ENCODE measurements at regions not wholly inside any gene's neighbourhood (a gene's known extent, or its start where the extent isn't known, plus 50 kb on each side); places are given as distances from the start of the nearest gene placed in this dataset.

DNA sequence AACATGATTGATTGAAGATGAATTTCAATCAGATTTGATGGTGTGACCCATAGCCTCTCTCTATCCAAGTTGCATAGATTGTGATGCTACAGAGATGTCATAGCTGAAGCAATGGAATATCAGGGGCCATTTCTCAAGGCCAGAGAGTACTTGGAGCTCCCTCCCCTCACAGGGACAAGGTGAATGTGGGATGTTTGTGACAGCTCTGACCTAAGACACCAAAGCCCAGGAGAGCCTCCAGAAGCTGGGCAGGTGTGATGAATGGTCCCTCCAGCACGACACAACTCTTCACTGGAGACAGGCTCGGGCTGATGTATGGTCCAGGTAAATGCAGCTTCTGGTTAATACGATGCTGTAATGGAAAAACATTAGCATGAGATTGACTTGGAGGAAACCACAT is 101.0 kb upstream of the ZC3H12A start:
- DNase-seq (ENCODE audit: low spot score) = no peak

DNA sequence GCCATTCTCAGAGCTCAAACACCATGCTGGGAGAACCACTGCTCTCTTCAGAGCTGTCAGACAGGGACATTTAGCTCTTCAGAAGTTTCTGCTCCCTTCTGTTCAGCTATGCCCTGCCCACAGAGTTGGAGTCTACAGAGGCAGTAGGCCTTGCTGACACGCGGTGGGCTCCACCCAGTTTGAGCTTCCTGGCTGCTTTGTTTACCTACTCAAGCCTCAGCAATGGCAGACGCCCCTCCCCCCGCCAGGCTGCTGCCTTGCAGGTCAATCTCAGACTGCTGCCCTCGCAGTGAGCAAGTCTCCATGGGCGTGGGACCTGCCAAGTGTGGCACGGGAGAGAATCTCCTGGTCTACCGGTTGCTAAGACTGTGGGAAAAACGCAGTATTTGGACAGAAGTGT is 93.8 kb upstream of the ZC3H12A start:
- peak; percentile 14 for DNase-seq (ENCODE audit: low spot score)

DNA sequence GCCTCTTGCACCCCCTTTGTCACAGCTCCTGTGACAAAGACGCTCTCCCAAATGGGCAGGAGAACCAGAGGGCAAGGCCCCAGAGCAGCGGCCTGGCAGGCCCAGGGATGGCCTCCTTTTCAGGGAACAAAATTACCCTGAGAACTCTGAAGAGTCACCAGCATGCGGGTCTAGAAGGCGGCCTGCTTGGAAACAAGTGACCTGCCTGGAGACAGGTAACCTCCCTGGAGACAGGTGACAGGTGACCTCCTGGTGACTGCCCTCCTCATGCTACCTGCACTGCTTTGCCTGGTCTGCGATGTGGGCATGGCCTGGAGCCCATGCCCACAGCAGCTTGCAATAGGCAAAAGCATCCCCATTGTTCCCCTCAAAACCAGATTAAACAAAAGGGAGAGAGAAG is 86.5 kb upstream of the ZC3H12A start:
- DNase-seq (ENCODE audit: low spot score) = no peak

DNA sequence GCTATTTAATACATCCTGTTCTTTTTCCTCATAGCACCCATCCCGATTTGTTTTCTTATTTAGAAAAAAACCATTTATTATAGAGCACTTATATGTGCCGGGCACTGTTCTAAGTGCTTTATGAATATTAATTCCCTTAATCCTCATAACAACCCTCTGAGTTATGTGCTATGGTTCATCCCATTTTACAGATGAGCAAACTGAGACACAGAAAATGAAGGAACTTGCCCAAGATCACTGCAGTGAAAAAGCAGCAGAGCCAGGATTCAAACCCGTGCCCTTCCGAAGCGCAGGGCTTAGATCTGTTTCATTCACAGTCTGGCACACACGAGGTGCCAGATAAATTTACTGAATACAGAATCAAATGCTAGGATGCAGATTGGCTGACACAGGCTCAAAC is 85.1 kb upstream of the ZC3H12A start:
- no peak for DNase-seq (ENCODE audit: low spot score)

DNA sequence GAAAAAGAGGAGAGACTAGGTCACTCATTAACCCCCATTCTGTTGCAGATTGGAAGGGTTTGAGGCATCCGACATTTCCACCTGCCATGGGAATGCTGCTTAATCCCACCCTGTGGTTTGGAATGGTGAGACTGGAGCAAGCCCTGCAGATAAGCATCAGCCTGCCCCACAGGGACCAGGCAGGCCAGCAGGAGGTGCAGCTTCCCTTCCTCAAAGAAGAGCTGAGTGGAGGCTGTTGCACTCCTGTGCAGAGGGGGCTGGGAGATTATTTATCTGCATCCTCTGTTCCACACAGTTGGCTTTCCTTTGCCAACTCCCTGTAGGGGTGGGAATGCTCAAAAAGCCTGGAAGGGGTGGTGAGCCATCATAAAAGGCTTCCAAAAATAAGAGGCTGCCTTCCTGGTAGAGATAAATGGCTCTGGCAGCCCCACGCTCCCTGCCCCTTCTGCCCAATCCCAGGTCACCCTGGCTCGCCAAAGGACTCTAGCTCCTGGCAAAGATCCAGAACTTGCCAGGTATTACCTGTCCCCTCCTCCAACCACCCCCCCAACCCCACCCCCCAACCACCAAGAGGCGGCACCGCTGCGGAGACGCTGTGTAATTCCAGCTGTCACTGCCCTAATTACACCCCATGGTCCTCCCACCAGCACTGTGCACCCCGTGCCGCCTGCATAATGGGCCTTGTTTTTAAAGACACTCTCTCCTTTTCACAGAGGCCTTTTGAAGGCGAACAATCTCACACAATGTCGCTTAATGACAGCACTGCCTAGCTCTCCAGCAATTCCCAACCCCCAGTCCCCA is 83.0 kb upstream of the ZC3H12A start:
- no peak for DNase-seq (ENCODE audit: low spot score)

DNA sequence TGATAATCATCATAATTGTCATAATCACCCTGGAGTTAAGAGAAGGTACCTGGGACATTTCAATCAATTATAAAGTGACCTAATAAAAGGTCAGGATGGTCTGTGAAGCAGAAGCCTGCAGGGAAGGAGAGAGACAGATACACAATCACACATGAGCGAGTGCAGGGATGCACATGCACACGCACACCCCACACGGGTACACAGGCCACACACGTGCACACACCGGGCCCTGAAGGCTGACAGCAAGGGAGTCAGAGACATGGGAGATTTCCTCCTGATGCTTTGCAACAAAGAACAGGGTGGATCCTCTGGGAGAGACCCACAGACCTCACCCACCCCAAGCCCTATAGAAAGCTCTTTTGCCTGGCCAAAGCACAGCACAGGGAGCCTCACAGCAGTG is 82.3 kb upstream of the ZC3H12A start:
- no peak for DNase-seq (ENCODE audit: low spot score)

DNA sequence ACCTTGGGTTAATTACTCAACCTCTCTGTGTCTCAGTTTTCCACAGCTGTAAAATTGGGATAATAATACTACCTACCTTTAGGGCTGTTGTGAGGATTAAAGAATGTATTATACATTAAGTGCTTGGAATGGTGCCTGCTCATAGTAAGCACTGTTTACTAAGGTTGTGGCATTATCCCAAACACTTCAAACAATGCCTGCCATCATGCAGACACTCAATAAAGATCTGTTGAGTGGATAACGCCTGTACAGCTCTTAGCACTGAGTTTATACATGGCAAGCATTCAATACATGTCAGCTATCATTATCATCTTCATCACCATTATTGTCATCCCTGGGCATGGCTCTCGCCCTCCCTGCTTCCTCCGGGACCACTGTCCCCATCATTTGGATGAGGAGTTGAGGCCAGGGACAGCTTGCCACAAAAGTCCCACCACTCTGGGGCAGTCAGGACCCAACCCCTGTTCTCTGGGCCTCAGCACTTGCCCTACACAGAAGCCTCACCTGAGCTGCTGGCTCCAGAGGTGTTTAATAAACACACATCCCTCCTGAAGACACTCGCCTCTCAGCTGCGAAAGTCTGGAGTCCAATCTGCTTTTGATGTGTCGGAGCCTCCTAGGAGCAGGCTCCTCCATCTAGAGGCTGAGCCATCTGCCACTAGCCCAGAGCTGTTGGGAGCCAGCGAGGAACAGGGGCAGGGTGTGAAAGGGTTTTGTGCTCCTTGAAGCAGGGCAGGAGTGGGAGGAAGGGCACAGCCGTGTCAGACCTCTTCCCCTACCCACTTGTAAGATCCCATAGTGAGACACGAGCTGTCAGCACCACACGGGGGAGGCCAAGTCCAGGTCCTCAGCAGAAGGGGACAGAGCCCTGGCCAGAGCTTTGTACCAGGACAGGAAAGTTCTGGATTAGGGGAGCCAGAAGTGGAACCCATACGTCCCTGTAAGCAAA is 80.9 kb upstream of the ZC3H12A start:
- no peak for DNase-seq (ENCODE audit: low spot score)

DNA sequence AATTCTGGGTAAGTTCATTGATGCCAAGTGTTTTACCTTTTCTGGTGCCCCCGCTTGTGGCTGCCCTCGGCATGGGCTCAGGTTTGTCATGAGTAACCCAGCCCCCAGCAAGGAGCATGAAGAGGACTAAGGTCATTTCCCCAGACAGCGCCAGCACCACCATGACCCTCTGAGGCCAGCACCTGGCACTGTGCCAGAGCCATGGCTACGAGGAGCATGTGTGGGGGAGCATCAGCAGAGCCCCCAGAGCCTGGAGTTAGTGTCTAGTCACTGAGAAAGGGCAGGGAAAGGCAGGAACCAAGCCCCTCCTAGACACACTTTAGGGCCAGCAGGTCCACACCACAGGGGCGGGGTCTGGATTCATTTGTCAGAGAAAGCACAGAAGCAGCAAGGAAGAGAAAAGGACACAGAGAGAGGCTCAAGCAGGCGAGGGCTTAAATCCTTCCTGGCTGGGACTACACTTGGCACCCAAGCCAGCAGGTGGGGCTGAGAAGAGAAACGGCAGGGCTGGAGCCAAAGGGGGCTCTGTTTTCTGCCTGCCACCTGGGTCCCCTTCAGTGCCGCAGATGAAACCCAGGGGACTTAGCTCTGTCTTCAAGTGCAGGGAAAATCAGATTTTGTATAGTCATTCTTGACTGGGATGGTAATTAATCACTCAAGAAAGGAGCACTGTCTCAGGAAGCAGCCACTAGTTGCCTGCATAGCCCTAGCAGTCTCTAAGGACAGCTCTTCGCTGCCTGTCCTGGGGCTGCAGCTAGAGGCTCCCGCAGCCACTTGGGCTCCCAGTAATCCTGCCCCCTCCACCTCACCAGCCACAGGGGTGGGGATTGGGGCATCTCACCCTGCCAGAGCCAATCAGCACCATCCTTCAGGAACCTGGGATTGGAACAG is 79.6 kb upstream of the ZC3H12A start:
- DNase-seq (ENCODE audit: low spot score) = no peak

DNA sequence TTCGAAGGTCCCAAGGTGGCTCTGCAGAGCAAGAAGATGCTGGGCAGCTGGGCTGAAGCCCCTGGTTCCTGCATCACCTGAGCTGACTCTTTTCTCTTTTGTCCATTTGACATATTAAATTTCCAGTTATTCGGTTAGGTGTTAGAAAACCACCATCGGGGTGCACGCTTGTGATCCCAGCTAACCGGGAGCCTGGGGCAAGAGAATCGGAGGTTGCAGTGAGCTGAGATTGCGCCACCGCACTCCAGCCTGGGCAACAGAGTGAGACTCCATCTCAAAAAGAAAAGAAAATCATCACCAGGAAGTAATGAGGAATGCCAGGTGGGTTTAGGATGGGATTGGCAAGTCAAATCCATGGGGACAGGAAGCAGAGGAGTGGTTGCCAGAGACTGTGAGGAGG is 76.3 kb upstream of the ZC3H12A start:
- no peak for DNase-seq (ENCODE audit: low spot score)

DNA sequence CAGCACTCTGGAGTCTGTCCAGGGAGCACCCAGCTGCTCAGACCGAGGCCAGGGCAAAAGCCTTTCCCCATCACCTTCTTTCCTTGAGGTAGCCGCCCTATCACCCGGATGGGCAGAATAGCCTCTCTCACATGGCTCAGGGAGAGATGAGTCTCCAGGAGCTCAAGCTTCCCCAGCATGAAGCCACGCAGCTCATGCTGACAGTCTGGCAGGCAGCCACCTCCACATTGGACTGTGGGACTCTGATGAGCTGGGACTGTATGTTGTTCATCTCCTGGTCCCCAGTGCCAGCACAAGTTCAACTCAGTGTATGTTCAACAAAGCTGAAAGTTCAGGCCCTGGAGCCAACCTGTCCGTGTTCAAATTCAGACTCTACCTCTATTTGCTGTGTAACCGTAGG is 75.2 kb upstream of the ZC3H12A start:
- DNase-seq (ENCODE audit: low spot score) = no peak

DNA sequence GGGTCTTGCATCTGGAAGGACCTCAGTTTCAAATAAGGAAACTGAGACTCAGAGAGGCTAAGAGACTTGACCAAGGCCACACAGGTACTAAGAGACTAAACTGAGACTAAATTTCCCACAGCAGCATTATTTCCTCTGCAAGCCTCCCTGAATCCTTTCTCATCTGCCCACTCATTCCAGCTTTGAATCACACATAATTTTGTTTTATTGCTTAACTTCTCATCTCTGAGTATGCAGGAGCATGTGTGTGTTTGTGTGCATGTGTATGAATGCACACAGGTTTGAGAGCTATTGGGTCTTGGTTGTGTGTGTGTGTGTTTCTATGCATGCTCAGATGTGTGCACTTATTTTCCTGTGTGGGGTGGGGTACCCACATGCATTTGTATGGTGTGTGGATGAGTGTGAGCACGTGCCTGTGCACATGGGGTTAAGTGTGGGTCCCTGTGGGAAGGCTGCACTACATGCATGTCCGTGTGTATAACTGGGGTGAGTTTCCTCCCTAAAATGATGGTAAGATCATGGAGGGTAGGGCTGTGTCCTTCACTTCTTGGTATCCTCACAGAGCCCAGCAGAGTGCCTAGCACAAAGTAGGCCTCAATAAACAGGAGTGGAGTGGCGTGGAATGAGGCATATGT is 74.4 kb upstream of the ZC3H12A start:
- DNase-seq (ENCODE audit: low spot score) = no peak

DNA sequence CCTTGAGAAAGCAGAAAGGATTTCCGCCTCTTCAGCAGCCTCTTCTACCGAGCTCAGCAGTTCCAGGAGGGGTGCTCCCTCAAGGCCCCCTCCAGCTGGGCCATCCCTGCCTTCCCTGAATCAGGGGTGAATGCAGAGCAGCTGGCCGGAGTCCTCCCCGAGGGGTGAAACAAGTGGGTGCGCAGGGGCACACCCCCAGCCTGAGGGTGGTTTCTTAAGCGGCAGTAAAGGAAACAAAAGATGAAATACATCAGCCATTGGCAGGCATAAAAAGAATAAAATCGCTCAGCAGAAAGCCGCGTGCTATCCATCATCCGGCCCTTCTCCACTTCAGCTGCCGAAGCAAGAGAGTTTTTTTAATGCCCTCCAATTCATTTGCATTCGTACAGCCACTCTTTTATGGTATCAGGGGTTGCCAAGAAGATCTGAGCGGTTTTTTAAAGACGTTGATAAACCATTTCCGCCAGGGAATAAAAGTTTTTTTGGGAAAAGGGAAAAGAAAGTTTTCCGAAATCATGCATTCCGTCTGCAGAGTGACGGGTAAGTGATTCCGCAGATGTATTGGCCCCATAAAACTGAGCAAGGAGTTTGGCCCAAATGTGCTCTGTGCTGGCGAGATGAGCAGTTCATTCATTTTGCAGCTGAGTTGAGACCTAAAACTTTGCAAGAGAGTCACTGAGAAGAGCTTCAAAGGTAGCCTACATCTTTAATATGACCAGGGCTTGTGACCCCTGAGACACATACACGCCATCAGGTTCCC is 73.7 kb upstream of the ZC3H12A start:
- DNase-seq (ENCODE audit: low spot score) = no peak

DNA sequence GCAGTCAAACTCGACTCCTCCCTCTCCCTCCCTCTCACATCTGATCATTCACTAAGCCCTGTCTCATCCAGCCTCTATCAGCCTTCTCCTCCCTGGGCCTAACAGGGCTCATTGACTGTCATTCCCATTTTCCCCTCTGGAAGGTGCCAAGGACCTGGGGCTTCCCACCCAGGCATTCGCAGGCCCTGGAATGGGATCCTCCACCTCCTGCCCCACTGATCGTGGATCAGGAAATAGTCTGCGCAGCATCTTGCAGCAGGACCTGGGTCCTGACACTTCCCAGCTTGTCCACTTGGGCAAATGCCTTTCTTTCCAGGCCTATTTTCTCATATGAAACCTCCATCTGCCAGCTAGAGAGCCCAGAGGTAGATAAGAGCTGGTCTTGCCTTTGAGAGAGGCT is 71.2 kb upstream of the ZC3H12A start:
- DNase-seq (ENCODE audit: low spot score) = peak; percentile 9

DNA sequence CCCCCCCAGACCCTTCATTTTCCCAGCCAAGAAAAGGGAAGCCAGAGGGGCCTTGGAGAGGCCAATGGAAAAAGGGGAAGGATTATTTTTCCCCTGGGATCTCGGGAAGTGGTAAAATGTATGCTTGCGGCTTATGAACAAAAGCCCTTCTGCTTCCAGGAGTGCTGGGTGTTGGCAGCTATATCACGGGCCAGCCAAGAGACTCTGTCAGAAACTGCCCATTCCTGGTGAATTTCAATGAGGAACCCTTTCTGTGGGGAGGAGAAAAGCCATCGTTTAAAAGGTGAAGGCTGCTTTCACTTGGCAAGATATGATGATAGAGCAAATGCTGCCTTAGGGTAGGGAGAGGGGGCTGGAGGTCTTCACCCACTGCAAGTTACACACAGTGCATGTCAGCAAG is 69.7 kb upstream of the ZC3H12A start:
- DNase-seq (ENCODE audit: low spot score) = no peak

DNA sequence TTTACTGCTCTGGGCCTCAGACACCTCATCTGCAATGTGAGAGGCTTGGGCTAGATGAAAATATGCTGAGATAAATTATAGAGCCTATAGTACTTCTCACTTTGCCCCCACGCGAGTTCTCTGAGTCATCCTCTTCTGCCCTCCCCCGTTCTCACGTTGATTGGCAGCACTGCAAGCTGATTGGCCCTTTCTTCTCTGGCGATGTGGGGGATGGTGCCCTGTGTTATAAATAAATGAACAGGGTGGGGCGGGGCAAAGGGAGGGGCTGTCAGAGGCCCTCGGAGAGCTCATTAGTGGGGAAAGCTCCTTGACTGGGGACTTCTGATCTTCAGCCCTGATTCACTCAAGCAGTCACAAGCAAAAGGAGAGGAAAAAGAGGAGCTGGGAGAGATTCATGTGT is 64.3 kb upstream of the ZC3H12A start:
- no peak for DNase-seq (ENCODE audit: low spot score)

DNA sequence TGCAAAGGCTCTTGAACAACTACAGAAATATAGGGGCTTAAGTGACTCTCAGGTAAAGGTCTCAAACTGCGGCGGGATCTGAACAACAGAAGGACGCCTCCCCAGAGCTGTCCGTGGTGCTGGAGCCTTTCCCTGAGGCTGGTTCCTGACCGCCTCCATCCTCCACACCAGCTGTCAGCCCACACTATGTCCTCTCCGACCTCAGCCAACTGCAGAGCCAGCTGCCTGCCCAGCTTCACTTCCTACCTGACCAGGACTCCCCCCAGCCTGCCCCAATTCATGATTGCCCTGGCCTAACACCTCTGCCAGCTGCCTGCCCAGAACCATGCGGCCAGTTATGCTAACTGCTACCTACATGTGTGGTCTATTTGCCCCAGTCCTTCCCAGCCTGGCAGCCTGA is 63.6 kb upstream of the ZC3H12A start:
- peak; percentile 34 for DNase-seq (ENCODE audit: low spot score)

DNA sequence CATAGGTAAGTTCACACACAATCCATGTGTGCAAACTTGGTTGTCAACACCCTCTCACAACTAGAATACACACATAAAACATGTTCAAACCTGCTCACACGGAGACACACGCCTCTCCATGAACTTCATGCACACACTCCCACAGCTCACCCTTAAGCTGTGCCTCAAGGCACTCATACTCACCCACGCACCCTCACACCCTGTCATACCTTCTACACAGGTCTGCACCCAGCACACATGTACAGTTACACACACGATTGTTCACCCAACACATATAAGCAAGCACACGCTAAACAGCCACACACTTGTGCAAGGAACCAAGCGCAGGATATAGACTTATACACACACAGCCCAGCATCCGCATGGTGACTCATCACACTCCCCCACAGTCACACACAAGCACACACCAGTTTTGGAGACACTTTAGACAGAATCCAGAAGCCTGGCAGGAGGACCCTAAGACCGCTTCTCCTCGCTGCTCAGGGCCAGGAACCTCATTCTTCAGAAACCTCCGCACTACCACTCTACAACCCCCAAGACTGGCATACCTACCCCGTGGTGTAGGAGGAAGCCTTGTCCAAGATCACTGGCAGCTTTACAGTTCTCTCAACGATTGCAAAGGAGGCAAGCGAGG is 58.7 kb upstream of the ZC3H12A start:
- no peak for DNase-seq (ENCODE audit: low spot score)

DNA sequence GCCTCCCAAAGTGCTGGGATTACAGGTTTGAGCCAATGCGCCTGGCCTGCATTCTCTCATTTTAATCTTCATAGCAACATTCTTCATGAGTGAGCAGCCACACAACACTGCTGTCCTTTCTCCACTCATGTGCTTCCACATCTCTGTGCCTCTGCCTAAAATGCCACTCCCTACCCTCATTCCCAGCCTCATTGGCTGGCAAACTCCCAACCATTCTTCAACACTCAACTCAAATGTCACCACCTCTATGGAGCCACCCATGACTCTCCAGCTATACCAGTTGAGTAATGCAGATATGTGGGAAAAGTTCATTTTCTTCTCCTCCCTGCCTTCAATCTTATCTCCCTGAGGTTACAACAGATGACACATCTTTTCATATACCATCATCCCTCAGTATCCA is 53.9 kb upstream of the ZC3H12A start:
- no peak for DNase-seq (ENCODE audit: low spot score)

DNA sequence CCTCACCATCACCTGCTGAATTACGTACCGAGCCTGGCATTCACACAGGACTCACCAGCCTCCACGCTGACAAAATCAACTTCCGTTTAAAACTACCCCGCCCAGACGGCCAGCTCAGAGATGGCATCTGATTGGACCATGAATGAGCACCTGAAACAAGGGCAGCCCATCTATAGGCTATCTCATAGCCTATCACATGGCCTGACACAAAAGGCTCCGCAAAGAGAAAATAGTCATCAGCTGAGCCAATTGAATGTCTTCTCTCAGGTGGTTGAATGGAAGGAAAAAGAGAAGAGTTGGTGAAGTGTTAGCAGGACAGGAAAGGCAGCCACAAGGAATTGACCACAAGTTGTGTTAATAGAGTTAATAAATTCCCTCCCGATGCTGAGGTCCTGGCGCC is 50.6 kb upstream of the ZC3H12A start:
- DNase-seq (ENCODE audit: low spot score) = no peak

DNA sequence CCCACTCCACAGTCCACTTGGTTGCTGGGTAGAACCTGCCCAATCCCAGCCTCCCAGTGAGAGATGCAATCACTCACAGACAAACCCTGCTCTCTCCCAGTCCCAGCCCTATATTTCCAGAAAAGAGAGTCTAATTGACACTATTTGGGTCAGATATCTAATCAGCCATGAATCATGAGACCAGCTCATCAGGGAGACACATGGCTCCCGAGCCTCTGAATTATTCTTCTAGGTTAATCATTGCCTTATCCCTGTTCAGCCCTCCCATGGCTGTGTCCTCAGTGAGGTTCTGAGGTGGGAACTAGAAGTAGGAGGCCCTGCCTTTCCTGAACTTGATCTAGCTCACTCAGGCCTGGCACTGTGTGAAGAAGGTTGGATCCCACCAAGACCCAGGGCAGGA is 49.9 kb upstream of the ZC3H12A start:
- DNase-seq (ENCODE audit: low spot score) = no peak

Data from HT-29 (cell line).